Pancreas (tissue), 10 donors: ENCODE measurements at regions not wholly inside any gene's neighbourhood (a gene's known extent, or its start where the extent isn't known, plus 50 kb on each side); places are given as distances from the start of the nearest gene placed in this dataset.
A peak's percentile ranks its signal among the peaks of the same experiment; 100 is the strongest.

Experiments used
- ATAC-seq, 4 donors: fragments of 200-7000 bp; cut with Tn5 transposase; one replicate each; pipeline versions ENCODE4 v1.8.0 to v1.9.1; 2020; ENCODE audit warnings: mild to moderate bottlenecking in 4 of 4, moderate library complexity in 4 of 4
- DNase-seq, 6 donors: peaks; one replicate each; pipeline ENCODE4 v3.0.0-alpha.2; 2020
- FAIRE-seq: peaks from 2 replicates; lab custom pipeline; 2012; peaks lifted over from hg19 to GRCh38; lab: Jason Lieb, UNC
- H3K27ac ChIP-seq, 4 donors: fragments of 200-600 bp; sonication (generic); 1 replicate in 3 of 4; 2 replicates in 1 of 4; pipeline versions ENCODE4 v1.5.0 to v1.8.0; 2020
- H3K27me3 ChIP-seq, 4 donors: fragments of 200-600 bp; one replicate each; pipeline ENCODE4 v1.8.0; 2021
- H3K36me3 ChIP-seq, 3 donors: fragments of 200-600 bp; sonication (generic) in 1 of 3; one replicate each; pipeline versions ENCODE4 v1.5.0 to v1.8.0; 2020 to 2021
- H3K4me1 ChIP-seq, 3 donors: fragments of 200-600 bp; one replicate each; pipeline ENCODE4 v1.8.0; 2021
- H3K4me3 ChIP-seq, 4 donors: fragments of 200-600 bp; sonication (generic) in 2 of 4; one replicate each; pipeline versions ENCODE4 v1.5.0 to v1.8.0; 2020 to 2021
- H3K9me3 ChIP-seq, 4 donors: fragments of 200-600 bp; one replicate each; pipeline ENCODE4 v1.8.0; 2021
- CTCF ChIP-seq, 4 donors: fragments of 200-600 bp; sonication (generic) in 3 of 4; IDR thresholded peaks; one replicate each; pipeline versions ENCODE4 v1.5.0 to v1.8.0; 2021; ENCODE audit warnings: antibody characterized with exemption in 4 of 4
- WGBS, 2 donors: extraction: QIAGEN DNeasy Blood & Tissue Kit; methylation state at CpG; one replicate each; pipeline ENCODE4 v1.1.7; 2013; 5-methylcytosine and 5-hydroxymethylcytosine counted together
- intact Hi-C, 3 donors: fragments of 100-400 bp; cut with DNase I; formaldehyde crosslinking; loops; one replicate each; pipeline versions ENCODE4 v1.11.1 to v1.14.2; 2022
- donor health status: healthy with polysubstance abuse.
- donor health status: DM: no; HTN: no; CAD: no; lungs with moderate emphysema.
- donor health status: DM: no; HTN: no; CAD: no.
- donor health status: control.
- donor health status: control.
- donor health status: Bipolar disorder and iron deficiency.
- donor health status: DM: yes; HTN: yes; CAD: no.
- donor health status: DM: no; HTN: no; CAD: no.
- donor health status: DM: no; HTN: no; CAD: no.
- donor health status: DM: yes; HTN: yes; CAD: no.

- no peaks in the 10 kb centered on the region for H3K9me3 ChIP-seq
- no peak overlapping the region for H3K4me3 ChIP-seq
- intact Hi-C loops = no loop called here
- H3K4me1 ChIP-seq = no peaks in the 10 kb centered on the region
- ATAC-seq = peak in 3 of 4 donors; percentile 20 to 71 (median 65)
- TF ChIP-seq CTCF (IDR thresholded peaks at IDR 0.05) = no peak
- no peak for DNase-seq
- H3K27ac ChIP-seq = no peak overlapping the region
- FAIRE-seq = no peak
- H3K36me3 ChIP-seq = no peaks in the 10 kb centered on the region
- H3K27me3 ChIP-seq = no peaks in the 10 kb centered on the region
- 30 to 42% methylated on average over 7 of the region's 7 CpGs for WGBS, 2 donors
Measured at GRCh38 chr5:159560088-159560487, 229.8 kb upstream of the IL12B start.

GRCh38 chr5:159564031-159564430, 233.7 kb upstream of the IL12B start:
- intact Hi-C loops = no loop called here
- ATAC-seq (no peak), FAIRE-seq (no peak)

GRCh38 chr5:159566832-159567231, 236.5 kb upstream of the IL12B start:
- FAIRE-seq (no peak), DNase-seq (no peak), ATAC-seq (no peak)
- Histone ChIP-seq H3K27ac (no peak overlapping the region), H3K27me3 (no peaks in the 10 kb centered on the region), H3K4me3 (no peak overlapping the region), H3K9me3 (no peaks in the 10 kb centered on the region), H3K36me3 (no peaks in the 10 kb centered on the region), H3K4me1 (peaks cover 0 to 5% (median 0%) of the 10 kb centered on the region in 3 donors)
- no peak for TF ChIP-seq CTCF (IDR thresholded peaks at IDR 0.05)
- intact Hi-C loops = no loop called here
- WGBS, 2 donors = 66 to 78% methylated on average over 2 of the region's 2 CpGs

More at GRCh38 chr5:159564031-159564430, 233.7 kb upstream of the IL12B start:
- Histone ChIP-seq H3K36me3 (no peaks in the 10 kb centered on the region), H3K4me1 (no peaks in the 10 kb centered on the region), H3K27me3 (no peaks in the 10 kb centered on the region), H3K4me3 (no peak overlapping the region), H3K27ac (no peak overlapping the region), H3K9me3 (no peaks in the 10 kb centered on the region)
- no peak for DNase-seq
- WGBS, 2 donors = 49 to 54% methylated on average over 2 of the region's 2 CpGs
- no peak for TF ChIP-seq CTCF (IDR thresholded peaks at IDR 0.05)

GRCh38 chr5:159567461-159567860, 237.2 kb upstream of the IL12B start:
- H3K27me3 ChIP-seq = no peaks in the 10 kb centered on the region

More at GRCh38 chr5:159567461-159567860, 237.2 kb upstream of the IL12B start:
- intact Hi-C loops = no loop called here
- FAIRE-seq = no peak
- ATAC-seq = no peak
- Histone ChIP-seq H3K36me3 (no peaks in the 10 kb centered on the region), H3K9me3 (no peaks in the 10 kb centered on the region), H3K27ac (no peak overlapping the region), H3K4me3 (no peak overlapping the region), H3K4me1 (peaks cover 0 to 7% (median 0%) of the 10 kb centered on the region in 3 donors)
- WGBS, 2 donors = 43 to 48% methylated on average over 1 of the region's 1 CpG
- DNase-seq = no peak
- TF ChIP-seq CTCF (IDR thresholded peaks at IDR 0.05) = no peak
